HEK293 (cell line): ENCODE measurements at regions not wholly inside any gene's neighbourhood (a gene's known extent, or its start where the extent isn't known, plus 50 kb on each side); places are given as distances from the start of the nearest gene placed in this dataset.

Experiments
- ZNF37A ChIP-seq: fragments of 450-650 bp; IDR thresholded peaks from 2 replicates; pipeline ENCODE4 v1.5.1; 2018; ENCODE audit warnings: missing biosample characterization, missing genetic modification characterization
- ZNF501 ChIP-seq: fragments of 450-650 bp; formaldehyde crosslinking; IDR thresholded peaks from 2 replicates; pipeline ENCODE4 v1.5.1; 2016; ENCODE audit warnings: missing biosample characterization, missing genetic modification characterization
- ZNF658 ChIP-seq: fragments of 450-650 bp; formaldehyde crosslinking; IDR thresholded peaks from 2 replicates; pipeline ENCODE4; 2016; ENCODE audit warnings: missing biosample characterization, missing genetic modification characterization
- TF ChIP-seq, protein P1 (sequence below): fragments of 450-650 bp; formaldehyde crosslinking; IDR thresholded peaks from 2 replicates; pipeline ENCODE4 v1.5.1; 2016; ENCODE audit warnings: missing biosample characterization, missing genetic modification characterization
- TF ChIP-seq, protein P2 (sequence below): IDR thresholded peaks from 2 replicates; pipeline ENCODE4 v1.6.1; 2011; ENCODE audit warnings: mild to moderate bottlenecking, low read depth, low read length, borderline replicate concordance

DNA sequence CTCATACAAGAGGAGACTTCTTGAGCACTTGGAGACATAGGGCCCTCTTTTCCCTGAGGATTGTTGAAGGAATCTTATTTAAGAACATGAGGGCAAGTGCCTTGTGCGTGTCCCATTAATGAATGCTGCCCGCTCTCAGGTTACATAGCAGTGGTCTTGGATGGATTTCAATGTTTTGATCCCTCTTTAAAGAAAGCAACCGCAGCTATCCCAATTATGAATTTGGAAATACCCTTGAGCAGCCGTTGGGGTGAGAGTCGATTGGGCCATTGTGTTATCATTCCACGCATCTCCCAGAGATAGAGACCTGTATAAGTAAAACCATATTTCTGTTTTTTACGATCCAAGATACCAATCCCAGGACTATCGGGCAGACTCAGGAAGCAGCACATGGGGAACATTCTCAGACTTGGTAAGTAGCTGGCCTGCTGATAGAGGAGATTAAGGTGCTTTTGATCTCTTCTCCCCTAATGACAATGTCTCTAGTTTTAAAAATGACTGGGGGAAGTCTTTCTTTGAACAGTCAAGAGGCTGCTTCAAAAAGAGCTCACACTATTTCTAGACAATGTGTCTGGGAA is 145.3 kb downstream of the MACROH2A1 start:
- TF ChIP-seq, protein P1, sequence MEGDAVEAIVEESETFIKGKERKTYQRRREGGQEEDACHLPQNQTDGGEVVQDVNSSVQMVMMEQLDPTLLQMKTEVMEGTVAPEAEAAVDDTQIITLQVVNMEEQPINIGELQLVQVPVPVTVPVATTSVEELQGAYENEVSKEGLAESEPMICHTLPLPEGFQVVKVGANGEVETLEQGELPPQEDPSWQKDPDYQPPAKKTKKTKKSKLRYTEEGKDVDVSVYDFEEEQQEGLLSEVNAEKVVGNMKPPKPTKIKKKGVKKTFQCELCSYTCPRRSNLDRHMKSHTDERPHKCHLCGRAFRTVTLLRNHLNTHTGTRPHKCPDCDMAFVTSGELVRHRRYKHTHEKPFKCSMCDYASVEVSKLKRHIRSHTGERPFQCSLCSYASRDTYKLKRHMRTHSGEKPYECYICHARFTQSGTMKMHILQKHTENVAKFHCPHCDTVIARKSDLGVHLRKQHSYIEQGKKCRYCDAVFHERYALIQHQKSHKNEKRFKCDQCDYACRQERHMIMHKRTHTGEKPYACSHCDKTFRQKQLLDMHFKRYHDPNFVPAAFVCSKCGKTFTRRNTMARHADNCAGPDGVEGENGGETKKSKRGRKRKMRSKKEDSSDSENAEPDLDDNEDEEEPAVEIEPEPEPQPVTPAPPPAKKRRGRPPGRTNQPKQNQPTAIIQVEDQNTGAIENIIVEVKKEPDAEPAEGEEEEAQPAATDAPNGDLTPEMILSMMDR (tag by site-specific recombination): no peak
- TF ChIP-seq ZNF658 (tag by site-specific recombination) (no peak), ZNF501 (tag by site-specific recombination) (no peak), ZNF37A (tag by site-specific recombination) (no peak)
- TF ChIP-seq, protein P2, sequence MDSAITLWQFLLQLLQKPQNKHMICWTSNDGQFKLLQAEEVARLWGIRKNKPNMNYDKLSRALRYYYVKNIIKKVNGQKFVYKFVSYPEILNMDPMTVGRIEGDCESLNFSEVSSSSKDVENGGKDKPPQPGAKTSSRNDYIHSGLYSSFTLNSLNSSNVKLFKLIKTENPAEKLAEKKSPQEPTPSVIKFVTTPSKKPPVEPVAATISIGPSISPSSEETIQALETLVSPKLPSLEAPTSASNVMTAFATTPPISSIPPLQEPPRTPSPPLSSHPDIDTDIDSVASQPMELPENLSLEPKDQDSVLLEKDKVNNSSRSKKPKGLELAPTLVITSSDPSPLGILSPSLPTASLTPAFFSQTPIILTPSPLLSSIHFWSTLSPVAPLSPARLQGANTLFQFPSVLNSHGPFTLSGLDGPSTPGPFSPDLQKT: no peak
